ENCODE measurements at regions not wholly inside any gene's neighbourhood (a gene's known extent, or its start where the extent isn't known, plus 50 kb on each side); places are given as distances from the start of the nearest gene placed in this dataset.

GRCh38 chr5:6235726-6236125 is 142.6 kb downstream of the MED10 start:
- DNase-seq = no peak

GRCh38 chr5:6228257-6229250 is 149.8 kb downstream of the MED10 start:
- no peak for DNase-seq

GRCh38 chr5:6225121-6225607 is 153.2 kb downstream of the MED10 start:
- DNase-seq = no peak

GRCh38 chr5:6224406-6224805 is 153.9 kb downstream of the MED10 start:
- DNase-seq = no peak

DNA sequence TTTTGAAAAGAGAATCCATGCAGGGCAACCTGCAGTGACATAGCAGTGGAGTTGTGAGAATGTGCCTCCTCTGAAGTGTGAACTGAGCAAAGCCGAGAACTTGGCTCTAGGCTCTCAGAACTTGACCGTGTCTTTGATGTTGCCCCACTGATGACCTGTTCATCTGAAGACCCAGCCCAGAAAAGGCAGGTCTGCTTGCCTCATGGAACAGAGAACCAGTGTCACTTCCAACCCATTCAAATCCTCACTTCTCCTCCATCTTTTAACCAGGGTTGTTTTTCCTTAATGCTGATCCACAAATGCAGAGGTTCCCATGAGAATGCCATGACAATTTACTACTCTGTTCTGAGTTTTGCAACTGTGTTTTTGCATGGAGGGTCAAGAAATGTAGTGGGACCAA is 155.4 kb downstream of the MED10 start:
- no peak for DNase-seq

GRCh38 chr5:6222121-6222520 is 156.2 kb downstream of the MED10 start:
- DNase-seq = no peak

- no peak for DNase-seq
Measured at GRCh38 chr5:6221141-6221626, 157.2 kb downstream of the MED10 start.

- no peak for DNase-seq
Measured at GRCh38 chr5:6220346-6221088, 157.8 kb downstream of the MED10 start.

DNA sequence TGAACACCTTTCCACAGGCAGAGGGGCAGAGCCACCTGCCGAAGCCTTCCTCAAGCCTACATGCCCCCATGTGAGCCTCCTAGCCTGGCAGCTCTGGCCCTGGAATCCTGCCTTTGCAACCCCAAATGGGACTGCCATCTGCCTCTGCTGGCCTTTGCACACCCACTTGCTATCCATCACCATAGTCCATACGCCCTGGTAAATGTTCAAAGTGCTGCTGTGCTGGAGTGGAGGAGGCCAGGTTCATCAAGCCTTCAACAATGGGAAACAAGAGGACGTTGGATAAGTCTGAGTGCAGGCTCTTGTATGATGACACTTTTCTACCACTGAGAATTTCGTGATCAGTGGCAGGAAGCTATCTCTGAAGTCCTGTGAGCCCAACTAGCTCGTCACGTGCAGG is 159.8 kb downstream of the MED10 start:
- no peak for DNase-seq

- DNase-seq = no peak
Measured at GRCh38 chr5:6218116-6218515, 160.2 kb downstream of the MED10 start.

DNA sequence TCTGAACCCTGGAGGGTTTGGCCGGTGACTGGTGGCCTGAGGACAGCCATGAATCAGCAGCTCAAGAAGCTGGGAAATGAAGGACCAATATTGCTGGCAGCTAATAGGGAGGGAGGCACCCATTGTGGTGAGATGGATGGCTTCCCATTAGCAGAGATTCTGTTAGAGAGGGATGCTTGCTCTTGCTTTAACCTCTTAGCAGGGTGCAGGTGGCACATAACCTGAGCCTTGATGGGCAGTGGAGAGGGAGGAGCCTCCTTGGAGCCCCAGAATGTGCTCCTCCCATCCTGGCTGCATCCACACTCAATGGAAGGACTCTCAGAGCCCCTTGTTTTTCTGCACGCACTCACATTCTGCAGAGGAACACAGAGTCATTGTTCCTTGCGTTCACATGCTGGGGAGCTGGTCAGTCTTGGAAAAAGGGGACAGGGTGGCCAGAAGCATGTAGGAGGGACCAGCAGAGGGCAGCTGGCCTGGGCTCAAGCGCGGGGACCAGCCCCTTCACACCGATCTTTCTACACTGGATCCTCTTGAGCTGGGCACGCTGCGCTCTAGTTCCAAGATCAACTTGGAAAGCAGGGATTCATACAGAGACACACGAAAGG is 161.8 kb downstream of the MED10 start:
- no peak for DNase-seq

DNA sequence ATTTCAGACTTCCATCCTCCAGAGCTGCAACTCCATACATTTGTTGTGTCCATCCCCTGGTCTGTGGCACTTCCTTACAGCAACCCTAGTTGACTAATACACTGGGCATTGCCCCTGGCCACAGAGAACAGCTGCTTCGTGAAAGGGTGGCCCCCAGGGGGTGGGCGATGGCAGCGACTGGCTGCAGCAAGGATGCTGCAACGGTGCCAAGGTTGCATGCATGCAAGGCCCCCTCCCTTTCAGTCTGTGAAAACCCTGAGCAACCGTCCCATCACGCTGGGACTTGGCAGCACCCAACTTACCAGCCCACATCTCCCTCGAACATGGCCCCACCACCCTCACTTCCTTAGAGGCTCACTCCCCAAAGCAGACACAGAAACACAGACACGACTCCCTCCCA is 162.5 kb downstream of the MED10 start:
- DNase-seq = no peak

GRCh38 chr5:6212244-6212643 is 166.1 kb downstream of the MED10 start:
- DNase-seq = no peak

DNA sequence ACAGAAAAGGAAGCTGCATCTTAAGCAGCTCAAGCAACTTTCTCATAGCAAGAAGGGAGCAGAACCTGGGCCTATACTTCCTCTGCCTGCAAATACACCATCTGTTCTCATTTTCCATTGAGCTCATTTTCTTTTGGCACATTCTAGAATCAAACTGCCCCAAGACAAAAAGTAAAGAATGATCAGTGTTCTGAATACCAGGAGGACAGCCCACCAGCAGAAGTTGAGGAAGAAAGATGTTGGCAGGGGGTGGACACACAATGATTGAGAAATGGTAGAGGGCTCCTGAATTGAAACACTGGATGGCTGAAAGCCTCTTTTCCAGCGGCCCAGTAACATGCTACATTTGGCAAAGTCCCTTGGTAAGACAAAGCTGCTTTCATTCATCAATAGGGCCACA is 171.8 kb downstream of the MED10 start:
- no peak for DNase-seq

DNA sequence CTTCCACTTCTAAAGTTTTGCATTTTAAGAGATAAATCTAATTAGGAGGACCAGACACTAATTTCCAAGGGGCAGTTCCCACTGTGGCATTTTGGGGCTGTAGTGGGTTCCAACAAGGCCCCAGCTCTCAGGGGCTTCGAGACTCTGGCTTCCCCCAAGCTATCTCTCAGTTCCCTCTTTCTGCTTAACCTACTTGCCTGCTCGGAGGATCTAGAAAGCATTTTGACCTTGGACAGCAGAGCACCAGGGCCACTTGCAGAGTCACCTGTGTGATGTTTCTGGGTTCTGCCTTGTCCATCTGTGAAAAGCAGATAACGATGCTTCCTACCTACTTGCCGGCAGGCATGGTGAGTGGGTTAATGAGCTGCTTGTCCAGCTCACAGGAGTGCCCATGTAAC is 175.4 kb downstream of the MED10 start:
- no peak for DNase-seq

- no peak for DNase-seq
Measured at GRCh38 chr5:6202149-6202967, 176.0 kb downstream of the MED10 start.

- DNase-seq = no peak
Measured at GRCh38 chr5:6201631-6202030, 176.7 kb downstream of the MED10 start.

DNA sequence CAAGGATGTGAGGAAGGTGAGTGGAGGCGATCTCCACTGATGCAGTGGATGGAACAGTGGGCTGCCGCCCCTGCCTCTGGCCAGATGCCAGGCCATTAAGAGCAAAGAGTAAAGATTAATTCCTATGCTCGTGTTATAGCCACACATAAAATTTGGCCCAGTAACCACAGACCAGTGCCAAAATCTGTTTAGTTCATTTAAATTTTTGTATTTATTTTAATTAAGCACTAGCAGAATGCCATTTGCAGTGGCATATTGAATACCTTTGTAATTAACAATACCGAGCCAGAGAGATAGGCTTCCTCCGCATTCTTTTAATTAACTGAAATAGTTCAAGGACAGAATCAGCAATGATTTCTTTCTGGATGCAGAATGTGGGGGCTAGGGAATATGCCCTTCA is 179.8 kb downstream of the MED10 start:
- no peak for DNase-seq

DNA sequence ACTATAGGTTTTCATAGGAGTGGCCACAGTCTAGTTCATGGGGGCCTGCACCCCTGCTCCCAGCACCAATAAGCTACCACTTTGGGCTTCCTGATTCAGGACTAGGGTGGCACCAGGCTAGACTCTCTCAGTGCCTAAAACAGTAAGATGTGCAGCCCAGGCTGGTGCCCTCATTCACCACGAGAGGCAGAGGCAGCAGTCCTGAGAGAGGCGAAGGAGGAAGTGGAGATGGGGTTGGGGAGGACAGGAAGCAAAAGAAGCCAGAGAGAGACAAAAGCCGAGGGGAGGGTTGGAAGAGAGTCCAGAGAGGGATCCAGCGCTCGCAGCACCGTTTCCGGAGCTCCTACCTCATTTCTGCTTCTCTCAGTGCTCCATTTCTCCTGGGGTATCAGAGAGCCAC is 180.9 kb downstream of the MED10 start:
- no peak for DNase-seq

DNA sequence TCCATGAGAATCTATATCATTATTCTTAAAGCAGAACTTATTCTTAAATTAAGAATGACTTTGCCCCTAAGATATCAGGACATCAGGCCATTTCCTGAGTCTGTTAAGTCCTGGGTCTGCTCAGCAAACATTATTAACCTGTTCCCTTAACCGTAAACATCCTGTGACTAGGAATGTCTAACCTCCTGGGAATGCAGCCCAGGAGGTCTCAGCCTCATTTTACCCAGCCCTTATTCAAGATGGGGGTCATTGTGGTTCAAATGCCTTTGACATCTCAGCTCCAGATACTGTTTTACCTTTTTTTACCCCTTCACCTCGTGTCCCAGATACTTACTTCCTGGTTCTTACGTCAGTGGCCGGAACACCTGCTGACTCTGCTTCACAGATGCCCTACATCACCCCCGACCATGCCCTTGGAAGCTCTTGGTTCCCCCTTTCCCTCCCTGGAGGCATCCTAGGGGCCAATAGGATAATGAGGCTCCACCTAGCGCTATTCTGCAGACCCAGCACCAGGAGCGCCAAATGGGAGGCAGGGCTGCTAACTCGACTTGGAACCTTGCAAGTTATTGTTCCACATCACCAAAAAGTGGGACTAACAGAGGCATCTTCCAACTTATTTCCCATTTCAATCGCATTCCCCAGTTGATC is 182.5 kb downstream of the MED10 start:
- DNase-seq = no peak

DNA sequence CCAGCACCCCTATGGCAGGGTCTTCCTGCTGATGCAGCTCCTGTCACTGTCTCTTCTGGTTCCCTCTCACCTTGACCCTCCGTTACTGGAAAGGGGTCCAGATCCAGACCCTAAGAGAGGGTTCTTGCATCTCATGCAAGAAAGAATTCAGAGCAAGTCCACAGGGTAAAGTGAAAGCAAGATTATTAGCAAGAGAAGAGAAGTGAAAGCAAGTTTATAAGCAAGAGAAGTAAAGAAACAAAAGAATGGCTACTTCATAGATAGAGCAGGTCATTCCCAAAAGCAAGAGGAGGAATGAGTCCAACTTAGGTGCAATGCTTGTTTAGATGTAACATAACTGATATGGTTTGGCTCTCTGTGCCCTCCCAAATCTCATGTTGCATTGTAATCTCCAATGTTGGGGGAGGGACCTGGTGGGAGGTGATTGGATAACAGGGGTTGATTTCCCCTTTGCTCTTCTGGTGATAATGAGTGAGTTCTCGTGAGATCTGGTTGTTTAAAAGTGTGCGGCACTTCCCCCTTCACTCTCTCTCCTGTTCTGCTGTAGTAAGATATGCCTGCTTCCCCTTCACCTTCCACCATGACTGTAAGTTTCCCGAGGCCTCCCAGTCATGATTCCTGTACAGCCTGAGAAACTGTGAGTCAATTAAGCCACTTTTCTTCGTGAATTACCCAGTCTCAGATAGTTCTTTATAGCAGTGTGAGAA is 183.3 kb downstream of the MED10 start:
- no peak for DNase-seq
